Activated CD8-positive, alpha-beta memory T cell treated with anti-CD3 and anti-CD28 coated beads, Interleukin-2, amount 50 U/mL, for 48 hours (primary cell): ENCODE measurements at regions not wholly inside any gene's neighbourhood (a gene's known extent, or its start where the extent isn't known, plus 50 kb on each side); places are given as distances from the start of the nearest gene placed in this dataset.
A peak's percentile ranks its signal among the peaks of the same experiment; 100 is the strongest.

Experiments
- DNase-seq: peaks from one replicate; pipeline ENCODE4 v3.0.0-alpha.2; 2020

DNA sequence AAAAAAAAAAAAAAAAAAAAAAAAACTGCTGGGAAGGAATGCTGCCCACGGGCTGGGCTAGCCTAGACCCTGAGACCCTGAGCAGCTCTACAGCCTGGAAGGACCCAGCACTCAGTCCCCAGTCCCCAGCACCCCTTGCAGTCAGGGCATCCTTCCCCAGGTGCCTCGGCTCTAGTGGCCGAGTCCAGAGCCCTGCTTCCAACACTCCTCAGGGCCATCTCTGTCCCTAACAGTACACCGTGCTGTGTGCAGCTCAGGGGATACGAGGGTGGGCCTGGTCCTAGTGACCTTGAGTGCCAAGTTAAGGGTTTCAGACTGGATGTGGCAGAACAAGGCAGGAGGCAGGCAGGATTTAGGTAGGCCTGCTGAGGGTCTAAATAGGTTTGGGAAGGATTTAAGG is 50.2 kb upstream of the LRP8 start:
- peak; percentile 26 for DNase-seq

DNA sequence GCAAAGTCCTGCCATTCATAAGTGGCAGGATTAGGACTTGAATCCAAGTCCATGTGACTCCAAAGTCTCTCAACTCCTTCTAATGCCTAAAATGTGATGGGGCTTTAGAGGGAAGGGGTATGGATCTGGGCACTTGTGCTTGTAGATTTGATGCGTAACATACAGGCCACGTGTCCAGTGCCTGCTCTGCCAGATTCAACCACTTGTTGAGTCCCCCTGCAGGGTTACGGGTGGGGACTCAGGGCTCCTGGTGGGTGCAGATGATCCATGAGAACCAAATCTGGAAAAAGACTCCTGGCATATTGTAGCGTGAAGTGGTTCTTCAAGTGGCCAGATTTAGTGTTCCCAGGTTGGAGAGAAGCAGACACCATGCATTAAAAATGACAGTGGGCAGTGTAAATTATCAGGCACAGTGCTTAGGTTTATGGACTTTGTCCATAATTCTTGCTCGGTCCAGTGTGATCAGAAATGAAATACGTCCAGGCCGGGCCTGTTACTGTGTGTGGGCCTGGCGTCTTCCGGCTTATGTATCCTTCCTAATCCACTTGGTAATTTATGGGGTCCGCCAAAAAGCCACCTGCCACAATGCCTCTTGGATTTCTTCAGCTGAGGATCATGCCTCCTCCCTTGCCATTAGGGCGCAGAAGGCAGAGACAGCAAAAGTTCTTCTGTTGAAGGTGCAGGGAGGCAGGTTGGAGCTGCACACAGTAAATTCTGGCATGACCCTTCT is 51.2 kb upstream of the LRP8 start:
- peak; percentile 12 for DNase-seq

DNA sequence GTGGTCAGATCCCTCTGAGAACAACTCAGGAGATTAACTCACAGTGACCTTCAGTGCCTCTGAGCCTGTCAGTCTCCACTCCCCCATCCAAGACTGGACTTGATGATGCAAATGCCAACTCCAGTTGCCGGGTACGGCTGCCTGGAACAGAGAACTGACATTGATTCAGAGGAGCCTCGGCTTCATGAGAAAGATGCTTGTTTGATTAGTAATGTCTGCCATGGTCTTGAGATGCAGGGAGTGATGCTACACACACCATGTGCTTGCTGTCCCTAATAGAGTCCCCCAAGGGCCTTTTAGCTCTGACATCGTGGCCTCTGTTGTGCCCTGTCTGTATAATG is 51.8 kb upstream of the LRP8 start:
- DNase-seq: peak; percentile 18

DNA sequence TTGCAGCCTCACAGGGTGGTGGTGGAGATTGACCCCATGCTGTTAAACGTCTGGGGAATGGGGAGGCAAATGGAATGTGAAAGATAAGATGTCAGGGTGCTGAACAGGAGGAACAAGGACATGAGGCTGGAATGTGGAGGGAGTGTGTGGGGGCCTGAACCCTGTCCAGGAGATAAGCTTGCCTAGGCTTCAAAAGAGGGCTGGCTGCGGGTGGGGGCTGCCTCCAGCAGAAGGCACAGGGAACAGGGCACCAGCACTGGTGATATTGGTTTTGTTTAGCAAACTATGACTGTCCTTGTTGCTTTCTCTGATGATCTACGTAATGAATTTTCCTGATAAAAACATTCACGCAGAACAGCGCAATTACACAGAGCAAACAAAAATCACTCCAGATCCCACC is 52.4 kb upstream of the LRP8 start:
- peak; percentile 8 for DNase-seq

DNA sequence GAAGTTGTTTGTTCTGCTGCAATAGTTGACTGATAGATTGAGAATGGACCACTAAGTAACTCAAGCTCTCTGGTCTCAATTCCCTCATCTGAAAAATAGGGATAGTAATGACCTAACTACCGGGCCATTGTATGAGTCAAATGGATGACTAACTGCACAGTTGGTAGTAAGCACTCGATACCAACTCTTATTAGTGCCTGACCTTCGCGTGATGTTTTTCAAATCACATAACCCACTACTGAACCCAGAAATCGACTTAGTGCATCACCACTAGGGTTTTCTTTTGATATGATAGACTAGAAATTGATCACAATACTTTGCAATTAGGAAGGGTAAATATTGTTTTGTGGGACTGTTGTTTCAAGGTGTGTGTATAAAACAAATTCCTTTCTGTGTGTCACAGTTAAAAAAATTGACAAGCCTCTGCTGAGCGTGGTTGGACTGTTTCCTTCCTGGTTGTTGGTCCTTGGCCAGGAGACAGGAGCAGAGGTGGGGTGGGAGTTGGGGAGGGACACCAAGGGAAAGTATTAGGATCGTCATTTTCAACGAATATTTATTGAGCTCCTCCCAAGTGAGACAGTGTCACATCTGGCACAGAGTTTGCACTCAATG is 54.0 kb upstream of the LRP8 start:
- no peak for DNase-seq

DNA sequence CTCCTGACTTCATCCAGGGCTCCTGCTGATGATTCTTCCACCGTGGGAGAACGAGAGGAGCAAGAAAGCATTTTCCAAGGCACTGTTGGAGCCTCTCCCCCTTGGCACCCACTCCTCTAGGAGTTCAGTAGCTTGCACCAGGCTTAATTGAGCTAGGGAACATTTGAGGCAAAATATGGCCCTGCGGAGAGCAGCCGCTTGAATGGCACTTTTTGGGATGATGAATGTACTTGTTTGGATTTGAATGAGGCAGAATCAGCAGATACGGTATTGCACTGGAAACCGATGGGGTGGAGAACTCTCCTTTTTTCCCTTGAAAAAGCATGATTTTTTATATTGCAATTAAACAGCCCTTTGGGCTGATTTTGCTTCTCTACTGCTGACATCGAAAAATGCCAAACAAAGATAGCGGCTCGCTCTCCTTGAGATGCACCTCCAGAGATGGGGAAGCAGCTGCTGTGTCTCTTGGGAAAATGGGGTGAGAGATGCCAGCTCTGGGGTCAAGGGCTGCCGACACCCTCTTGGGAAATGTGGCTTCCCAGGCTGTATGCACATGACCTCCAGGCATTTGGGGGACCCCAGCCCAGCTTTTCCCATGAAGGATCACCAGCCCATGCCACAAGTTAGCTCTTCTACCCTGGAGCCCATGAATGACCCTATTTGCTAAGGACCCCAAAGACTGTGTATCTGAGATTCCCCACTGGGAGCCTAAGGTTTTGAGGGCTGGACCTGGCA is 55.4 kb upstream of the LRP8 start:
- no peak for DNase-seq

DNA sequence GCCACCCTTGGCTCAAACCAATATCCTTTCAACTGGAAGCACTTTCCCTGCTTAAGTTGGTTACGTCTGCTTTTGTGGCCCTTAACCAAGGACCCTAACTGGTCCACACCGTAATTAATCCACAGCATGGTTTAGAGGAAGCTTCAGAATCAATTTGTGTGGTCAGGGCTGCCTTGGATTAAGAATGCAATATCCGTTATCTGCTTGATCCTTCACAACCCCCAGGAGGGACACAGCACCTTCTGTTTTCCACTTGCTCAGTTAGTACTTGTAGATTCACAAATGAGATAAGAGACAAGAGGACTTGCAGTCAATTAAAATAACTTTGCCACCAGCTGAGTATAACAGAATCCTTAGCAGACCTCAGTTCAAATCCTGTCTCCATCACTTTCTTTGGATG is 56.9 kb upstream of the LRP8 start:
- no peak for DNase-seq

DNA sequence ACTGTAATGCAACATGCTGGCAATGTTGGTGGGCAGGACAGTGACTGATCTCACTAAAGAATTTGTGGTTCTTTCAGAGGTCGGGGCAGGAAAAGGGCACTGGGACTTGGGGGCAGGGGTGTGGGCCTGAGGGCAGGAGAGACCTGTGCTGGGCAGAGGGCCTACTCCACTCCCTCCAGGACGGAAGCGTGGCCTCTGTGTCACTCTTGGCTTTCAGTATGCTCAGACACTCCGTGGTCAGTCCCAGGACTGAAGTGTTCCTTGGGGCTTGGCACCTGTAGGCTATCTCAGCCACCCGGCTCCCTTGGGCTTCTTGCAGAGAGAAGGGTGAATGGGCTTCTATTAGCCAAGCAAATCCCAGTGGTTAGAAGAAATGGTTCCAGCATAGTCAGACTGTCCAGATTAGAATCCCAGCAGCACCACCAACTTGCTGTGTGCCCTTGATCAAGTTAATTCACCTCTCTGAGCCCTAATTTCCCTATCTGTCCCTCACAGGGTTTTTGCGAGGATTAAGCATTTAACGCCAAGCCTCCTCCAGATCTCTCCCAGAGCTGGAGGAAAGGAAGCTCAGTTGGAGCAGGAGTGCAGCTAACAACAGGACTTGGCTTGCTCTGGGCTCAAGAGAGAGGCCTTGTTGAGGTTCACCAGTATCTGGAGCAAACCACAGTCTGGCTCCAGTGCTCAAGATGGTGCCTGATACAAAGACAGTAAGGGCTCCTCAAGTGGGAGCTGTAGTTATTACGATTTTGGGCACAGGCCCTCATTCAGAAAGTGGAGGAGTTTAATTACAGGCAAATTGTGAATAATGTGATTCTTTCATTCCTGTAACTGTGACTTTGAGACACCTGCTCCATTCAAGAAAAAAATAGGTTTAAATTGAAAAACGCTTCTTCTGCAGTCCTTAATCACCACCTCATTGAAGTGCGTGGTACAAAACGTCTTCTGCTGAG is 57.7 kb upstream of the LRP8 start:
- DNase-seq: no peak

DNA sequence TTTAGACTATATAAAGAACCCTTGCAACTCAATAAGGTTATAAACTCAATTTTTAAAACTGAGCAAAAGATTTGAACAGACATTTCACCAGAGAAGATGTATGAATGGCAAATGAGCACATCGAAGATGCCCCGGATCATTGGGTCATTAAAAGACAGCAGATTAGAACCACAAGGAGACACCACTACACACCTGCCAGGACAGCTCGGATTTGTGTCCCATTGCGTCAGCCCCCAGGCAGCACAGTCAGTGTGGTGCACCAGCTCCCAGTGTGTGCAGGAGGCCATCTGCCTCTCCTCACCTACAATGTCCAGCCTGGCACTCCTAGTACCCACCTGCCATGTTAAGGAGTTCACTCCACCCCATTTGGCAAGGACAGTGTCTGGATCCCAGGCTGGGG is 61.1 kb upstream of the LRP8 start:
- no peak for DNase-seq

DNA sequence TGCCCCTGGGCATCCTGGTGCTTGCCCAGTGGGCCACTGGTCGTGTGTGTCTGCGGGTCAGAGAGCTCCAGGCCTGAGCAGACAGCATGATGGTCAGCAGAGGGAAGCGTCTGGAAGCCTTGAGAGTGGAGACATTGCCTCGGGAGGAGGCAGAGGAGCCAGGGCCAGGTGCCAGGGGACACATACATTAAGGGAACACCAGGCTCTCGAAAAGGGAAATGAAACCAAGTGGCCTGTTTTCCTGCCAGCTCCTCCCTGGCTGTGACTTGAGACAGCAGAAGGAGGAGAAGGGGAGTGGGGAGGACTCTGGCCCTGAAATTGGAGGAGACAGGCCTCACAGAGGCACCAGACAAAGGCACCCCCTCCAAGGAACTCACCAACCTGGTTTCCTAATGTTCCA is 62.4 kb upstream of the LRP8 start:
- DNase-seq: no peak

DNA sequence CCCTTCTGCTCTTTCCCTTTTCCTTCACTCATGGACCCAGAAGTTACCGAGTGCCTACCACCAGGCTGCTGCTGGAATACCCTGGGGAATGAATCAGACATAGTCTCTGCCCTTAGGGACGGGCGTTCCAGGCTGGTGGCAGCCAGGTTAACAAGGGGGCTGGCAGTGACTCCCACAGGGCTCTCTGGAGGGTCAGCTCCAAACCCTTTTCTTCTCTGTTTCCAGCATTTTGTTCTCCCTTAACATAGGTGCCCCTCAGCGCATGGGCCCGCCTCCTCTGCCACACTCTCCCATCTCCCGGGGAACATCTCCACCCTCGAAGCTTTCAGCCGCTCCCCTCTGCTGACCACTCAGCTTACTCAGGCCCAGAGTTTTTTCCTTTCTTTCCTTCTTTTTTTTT is 62.9 kb upstream of the LRP8 start:
- DNase-seq: no peak

DNA sequence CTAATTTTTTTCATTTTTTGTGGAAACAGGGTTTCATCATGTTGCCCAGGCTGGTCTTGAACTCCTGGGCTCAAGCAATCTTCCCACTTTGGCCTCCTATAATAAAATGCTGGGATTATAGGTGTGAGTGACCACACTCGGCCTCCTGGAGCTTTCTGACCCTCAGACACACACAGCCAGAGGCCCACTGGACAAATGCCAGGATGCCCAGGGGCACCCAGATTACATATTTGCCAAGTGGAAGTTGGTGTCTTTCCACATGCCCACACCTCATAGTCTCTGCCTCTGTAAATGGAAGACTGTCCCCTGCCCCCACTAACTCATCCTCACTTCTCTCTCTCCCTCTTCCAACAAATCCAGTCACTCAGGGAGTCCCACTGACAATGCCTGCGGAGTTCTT is 63.4 kb upstream of the LRP8 start:
- no peak for DNase-seq

DNA sequence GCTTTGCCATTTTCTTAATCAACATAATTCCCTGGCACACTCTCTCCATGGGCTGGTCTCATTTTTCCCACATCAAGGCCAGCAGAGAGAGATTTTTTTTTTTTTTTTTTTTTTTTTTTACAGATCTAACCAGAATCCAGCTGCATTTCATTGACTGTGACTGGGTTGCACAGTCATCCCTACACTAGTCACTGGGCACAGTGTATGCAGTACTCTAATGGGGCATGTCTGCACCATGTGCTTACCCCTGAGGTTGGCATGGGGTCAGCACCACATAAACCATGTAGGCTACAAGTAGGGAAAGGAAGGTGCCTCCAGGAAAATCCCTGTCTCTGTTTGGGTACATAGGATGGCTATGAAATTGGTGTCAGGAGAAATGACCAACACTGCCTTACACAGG is 64.1 kb upstream of the LRP8 start:
- no peak for DNase-seq

DNA sequence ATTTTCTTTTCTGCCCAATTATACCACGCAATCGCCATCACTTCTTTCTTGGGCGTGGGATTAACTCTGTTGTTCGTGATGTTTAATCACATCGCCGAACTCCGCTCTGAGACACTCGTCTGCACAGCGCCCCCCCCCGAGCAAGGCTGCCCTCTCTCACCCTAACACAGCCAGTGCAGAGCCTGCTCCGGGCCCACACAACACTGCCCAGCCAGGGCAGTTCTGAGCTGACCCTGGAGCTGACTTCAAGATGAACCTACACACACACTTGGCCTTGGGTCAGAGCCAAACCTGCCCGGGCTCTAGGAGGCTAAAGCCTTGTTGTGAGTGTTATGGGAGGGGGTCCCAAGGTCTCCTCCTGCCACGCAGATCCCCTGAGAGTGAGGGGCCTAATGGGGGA is 64.6 kb upstream of the LRP8 start:
- DNase-seq: no peak

DNA sequence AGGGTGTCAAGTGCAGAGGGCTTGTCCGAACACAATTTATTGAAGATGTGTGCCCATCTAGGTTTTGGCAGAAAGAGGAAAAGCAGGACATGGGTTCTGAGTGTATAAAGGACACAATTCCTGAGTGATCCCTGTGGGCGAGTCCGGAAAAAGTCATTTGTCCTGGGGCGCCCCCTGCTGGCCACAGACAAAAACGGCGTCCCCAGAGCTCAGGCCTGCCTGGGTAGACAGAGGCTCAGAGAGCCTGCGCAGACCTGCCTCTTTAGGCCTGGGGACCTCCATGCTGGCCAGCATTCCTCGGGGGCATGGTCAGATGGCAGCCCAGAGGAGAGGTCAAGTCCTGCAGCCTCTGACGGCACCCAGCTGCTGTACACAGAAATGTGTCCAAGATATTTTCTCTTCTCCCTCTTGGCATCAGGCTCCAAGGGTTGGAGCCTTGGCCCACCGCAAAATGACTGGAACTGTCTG is 65.5 kb upstream of the LRP8 start:
- peak; percentile 95 for DNase-seq

DNA sequence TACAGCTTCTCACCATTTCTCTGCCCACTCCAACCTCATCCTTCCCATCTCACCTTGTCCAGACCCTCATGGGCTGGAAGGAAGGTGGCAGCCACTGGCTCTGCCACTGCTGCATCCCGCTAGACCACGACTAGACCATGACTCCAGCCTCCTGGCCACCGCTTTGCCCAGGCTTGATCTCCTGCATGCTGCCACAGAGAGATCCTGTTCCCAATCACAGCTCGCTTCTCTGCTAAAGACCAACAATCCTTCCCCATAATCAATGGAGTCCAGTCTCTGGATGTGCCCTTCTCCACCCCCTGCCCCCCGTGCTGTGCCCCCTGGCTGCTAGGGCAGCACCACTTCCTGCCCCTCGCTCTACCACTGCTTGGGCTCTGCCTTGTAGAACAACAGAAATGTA is 64.9 kb upstream of the DMRTB1 start:
- no peak for DNase-seq

DNA sequence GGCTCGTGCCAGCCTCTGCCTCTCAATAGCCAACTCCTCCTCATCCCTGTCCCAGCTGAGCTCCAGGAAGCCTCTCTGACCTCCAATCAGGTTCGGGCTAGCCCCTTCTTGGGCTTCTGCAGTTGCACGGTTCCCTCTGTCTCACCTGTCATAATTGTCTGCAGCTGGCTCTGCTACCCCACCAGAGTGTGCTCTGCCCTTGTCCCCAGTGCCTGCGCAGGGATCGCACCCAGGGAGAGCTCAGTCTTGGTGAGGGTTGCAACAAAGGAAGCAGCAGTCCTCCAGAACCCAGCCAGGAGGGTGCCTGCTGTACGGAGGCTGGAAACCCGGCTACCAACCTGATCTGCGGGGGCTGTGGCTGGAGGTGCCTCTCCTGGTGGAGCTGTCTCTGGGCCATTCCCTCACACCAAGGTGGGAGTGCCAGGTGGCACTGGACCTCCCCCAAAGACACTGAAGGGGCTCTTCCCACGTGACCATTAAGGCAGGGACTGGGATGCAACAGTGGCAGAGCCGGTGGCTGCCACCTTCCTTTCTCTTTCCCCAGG is 63.5 kb upstream of the DMRTB1 start:
- peak; percentile 38 for DNase-seq

DNA sequence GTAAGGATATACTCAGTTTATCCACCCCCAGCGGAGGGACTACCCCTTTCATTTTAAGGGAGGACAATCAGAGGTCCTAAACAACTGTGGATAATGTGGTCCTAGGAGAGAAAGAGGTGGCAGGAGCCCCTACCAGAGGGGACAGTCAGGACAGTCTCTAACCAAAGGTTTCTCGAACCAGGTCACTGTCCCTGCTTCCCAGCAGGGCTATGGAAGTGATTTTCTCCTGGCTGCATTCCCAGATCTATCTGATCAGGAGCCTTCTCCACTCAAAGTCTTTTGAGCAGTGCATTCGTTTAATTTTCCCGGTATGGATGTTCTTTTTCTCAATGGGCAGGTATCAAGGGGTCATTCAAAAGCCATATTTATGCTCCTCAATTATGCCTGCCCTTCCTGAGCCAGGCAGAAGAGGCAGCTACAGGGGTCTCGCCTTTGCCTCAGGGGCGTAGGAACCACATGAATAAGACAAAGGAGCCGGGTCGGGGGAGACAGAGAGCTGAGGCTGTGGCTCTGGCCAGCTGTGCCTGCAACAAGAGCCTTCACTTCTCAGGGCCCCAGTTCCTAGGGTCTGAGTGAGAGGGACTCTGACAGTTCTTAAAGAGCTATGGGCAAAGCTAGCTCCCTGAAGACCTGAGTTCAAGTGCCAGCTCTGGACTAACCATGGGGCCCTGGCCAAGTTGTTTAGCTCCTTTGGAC is 62.5 kb upstream of the DMRTB1 start:
- peak; percentile 36 for DNase-seq

DNA sequence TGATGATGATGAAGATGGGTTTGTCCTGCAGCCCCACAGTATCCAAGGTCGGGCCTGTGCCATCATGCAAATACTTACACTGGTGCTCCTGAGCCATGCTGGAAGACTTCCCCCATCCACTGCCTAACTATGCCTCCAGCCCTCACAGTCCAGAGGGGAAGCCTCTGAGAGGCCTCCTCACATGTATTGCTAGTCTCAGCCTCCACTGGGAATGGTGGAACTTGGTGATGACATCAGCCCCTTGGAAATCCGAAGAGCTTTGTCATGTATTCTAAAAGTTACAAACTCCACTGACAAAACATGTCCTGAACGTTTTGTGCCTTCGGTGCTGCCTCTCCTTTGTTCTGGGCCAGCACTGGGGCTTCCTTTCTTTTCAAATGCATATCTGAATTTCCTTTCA is 61.1 kb upstream of the DMRTB1 start:
- peak; percentile 36 for DNase-seq

DNA sequence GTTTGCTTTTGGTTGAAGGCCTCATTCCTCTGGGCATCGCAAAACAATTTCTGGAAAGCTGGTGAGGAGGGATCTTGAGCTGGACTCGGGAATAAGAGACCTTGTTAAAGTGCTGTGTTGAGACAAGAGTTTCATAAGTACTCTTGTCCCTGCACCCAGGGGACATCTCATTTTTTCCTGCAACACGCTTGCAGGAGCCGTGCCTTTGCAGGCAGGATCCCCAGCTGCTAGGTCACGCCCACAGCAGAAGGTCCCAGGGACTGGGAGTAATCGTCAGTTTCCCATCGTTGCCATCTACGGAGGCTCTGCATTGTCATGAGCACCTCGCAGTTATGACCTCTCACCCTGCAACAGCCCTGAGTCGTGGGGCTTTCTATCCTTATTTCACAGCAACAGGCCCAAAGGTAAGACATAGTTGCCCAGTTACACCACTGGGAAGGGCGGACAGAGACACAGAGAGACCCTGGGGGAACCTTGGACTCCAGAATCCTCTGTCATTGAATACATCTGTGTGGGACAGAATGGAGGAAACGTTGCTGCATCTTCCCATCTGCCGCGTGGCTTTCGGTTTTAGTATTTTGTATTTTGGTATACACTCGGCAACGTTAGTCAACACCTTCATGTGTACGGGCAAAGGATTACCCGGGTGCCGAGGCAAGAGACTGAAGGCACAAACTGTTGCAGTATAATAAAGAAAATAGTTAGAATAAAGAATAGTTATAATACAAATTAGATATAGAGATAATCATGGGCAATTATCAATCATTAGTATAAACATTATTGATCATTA is 60.4 kb upstream of the DMRTB1 start:
- DNase-seq: peak; percentile 22

DNA sequence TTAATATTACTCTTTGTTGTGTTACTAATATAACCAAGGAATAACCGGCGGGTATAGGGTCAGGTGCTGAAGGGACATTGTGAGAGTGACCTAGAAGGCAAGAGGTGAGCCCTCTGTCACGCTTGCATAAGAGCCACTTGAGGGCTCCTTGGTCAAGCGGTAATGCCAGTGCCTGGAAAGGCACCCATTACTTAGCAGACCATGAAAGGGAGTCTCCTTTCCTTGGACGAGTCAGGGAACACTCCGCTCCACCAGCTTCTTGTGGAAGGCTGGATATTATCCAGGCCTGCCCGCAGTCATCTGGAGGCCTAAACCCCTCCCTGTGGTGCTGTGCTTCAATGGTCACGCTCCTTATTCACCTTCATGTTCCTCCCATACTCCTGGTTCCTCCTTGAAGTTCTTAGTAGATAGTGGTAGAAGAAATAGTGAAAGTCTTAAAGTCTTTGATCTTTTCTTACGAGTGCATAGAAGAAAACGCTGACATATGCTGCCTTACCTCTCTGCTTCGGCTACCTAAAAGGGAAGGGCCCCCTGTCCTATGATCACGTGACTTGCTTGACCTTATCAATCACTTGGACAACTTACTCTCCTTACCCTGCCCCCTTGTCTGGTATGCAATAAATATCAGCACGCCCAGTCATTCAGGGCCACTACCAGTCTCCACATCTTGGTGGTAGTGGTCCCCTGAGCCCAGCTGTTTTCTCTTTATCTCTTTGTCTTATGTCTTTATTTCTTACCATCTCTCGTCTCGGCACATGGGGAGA is 59.6 kb upstream of the DMRTB1 start:
- DNase-seq: peak; percentile 37
